Esophagus squamous epithelium (tissue), 4 donors: ENCODE measurements at regions not wholly inside any gene's neighbourhood (a gene's known extent, or its start where the extent isn't known, plus 50 kb on each side); places are given as distances from the start of the nearest gene placed in this dataset.

Source experiments
- POLR2A ChIP-seq, 4 donors: fragments of 450-650 bp; IDR thresholded peaks; one replicate each; pipeline ENCODE4 v1.6.1; 2017; ENCODE audit warnings: antibody characterized with exemption in 4 of 4, mild to moderate bottlenecking in 4 of 4, moderate library complexity in 3 of 4
- TF ChIP-seq, protein P1 (sequence below), 6 experiments: fragments of 450-650 bp in 4 of 6; fragments of 200-600 bp in 2 of 6; sonication (generic) in 2 of 6; IDR thresholded peaks; one replicate each; pipeline ENCODE4 v1.5.1; 2016 to 2019; ENCODE audit warnings: antibody characterized with exemption in 6 of 6, mild to moderate bottlenecking in 4 of 6, moderate library complexity in 4 of 6

DNA sequence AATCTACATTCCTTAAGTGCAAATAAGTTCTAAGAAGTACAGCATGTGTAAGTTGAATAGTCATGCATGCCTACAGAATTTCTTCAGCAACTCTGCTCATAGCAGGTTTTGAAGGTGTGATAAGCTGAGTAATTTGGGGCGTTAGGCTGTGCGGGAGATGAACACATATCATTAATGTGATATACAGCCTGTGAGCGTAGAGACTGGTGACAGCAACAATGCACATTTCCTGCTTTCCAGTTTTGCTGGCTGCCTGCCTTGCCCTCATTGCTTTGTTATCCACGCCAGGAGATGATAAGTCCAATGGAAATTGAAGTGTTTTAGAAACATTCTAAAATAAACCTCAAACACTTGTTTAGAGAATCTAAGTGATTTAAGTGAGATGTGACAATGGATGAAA is 1709.4 kb downstream of the ARAP2 start:
- TF ChIP-seq, protein P1, sequence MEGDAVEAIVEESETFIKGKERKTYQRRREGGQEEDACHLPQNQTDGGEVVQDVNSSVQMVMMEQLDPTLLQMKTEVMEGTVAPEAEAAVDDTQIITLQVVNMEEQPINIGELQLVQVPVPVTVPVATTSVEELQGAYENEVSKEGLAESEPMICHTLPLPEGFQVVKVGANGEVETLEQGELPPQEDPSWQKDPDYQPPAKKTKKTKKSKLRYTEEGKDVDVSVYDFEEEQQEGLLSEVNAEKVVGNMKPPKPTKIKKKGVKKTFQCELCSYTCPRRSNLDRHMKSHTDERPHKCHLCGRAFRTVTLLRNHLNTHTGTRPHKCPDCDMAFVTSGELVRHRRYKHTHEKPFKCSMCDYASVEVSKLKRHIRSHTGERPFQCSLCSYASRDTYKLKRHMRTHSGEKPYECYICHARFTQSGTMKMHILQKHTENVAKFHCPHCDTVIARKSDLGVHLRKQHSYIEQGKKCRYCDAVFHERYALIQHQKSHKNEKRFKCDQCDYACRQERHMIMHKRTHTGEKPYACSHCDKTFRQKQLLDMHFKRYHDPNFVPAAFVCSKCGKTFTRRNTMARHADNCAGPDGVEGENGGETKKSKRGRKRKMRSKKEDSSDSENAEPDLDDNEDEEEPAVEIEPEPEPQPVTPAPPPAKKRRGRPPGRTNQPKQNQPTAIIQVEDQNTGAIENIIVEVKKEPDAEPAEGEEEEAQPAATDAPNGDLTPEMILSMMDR (IDR thresholded peaks at IDR 0.05) = no peak
- TF ChIP-seq POLR2A (IDR thresholded peaks at IDR 0.05) = no peak
